ENCODE measurements at regions not wholly inside any gene's neighbourhood (a gene's known extent, or its start where the extent isn't known, plus 50 kb on each side); places are given as distances from the start of the nearest gene placed in this dataset.

DNA sequence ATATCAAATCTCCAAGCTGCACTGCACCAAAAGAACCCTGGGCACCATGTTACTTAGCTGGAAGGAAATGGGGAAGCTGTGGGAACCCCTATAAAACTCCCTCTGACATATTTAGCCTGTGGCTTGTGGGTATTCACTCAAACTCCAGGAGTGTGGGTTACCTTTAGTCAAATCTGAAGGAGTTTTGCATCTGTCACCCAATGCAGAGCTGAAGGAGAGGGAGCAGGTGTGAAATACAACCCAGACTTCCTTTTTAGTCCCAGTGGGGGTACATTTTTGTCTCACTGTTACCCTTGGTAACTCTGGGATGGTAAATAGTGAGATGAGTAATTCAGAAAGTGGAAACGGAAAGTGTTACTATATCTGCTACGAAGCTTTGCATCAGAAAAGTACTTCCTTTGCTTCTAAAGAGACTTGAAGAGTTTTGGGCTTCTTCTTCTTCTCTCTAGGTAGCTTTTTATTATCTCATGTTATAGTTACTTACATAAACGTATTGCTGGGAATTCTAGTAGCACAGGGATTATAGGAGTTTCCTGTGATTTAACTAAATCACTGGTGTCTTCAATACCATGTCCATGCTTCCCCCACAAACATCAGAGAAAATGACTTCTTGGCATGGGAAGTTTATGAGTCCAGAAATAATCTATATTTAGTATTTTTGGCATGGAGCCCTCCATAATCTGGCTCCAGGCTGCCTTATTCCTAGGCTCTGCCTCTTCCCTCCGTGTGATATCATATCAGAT is 105.9 kb downstream of the AKAP11 start:
- Histone ChIP-seq H3K4me1 (no peaks in the 10 kb centered on the region), H3K4me3 (no peak overlapping the region), H3K9me3 (no peaks in the 10 kb centered on the region), H3K27ac (no peak overlapping the region), H3K4me2 (no peak overlapping the region)
- ATAC-seq: no peak
- CTCF ChIA-PET: no interaction called here
- DNase-seq (ENCODE audit: low read depth in 1 of 2, low spot score in 1 of 2): no peak
- WGBS (ENCODE audit: missing lambda C conversion rate): 12% methylated on average over 4 of the region's 4 CpGs
- TF ChIP-seq RCOR1 (IDR thresholded peaks at IDR 0.05; ENCODE audit: low read depth, low read length): no peak
- no peak for TF ChIP-seq KDM5A (IDR thresholded peaks at IDR 0.05)
- TF ChIP-seq PHF8 (IDR thresholded peaks at IDR 0.05; ENCODE audit: borderline replicate concordance, low read depth): no peak
- no peak for TF ChIP-seq MAZ (IDR thresholded peaks at IDR 0.05; ENCODE audit: borderline replicate concordance, low read depth, low read length)
- no peak for TF ChIP-seq EP300 (IDR thresholded peaks at IDR 0.05)
- TF ChIP-seq CHD4 (IDR thresholded peaks at IDR 0.05; ENCODE audit: borderline replicate concordance): no peak
- no peak for TF ChIP-seq ESRRA (IDR thresholded peaks at IDR 0.05; ENCODE audit: borderline replicate concordance, low read length)
- TF ChIP-seq CEBPB (IDR thresholded peaks at IDR 0.05): no peak
- no peak for TF ChIP-seq POLR2A (IDR thresholded peaks at IDR 0.05; ENCODE audit: low read length)
- TF ChIP-seq JUNB (IDR thresholded peaks at IDR 0.05): no peak
- no peak for TF ChIP-seq CTCF (IDR thresholded peaks at IDR 0.05)
- POLR2A ChIA-PET: no interaction called here
- no peak for FAIRE-seq

DNA sequence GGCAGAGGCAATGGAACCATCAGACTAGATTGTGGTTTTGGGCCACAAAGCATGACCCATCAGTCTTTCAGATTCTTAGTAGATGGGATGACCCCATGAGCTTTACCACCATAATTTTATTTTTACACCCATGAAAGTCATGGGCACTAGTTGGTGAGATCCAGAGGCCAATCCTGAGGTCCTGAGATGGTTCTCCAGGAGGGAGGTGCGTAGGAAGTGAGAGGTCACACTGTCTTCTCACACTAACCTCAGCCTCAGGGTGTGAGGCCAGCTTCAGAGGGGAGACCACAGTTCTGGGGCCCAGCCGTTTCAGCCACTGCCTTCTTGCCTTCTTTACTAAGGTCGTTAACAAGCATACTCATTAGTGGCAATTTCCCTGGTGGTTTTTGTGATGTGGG is 106.4 kb downstream of the AKAP11 start:
- no peak overlapping the region for H3K4me2 ChIP-seq
- ATAC-seq (no peak), DNase-seq (ENCODE audit: low read depth in 1 of 2, low spot score in 1 of 2) (no peak), FAIRE-seq (no peak)
- no peaks in the 10 kb centered on the region for H3K4me1 ChIP-seq
- CTCF ChIA-PET: no interaction called here
- POLR2A ChIA-PET: no interaction called here
- no peak overlapping the region for H3K27ac ChIP-seq
- no peak for TF ChIP-seq EHMT2 (IDR thresholded peaks at IDR 0.05; ENCODE audit: low read depth)
- no peak overlapping the region for H3K4me3 ChIP-seq
- 40% methylated on average over 3 of the region's 3 CpGs for WGBS (ENCODE audit: missing lambda C conversion rate)
- no peaks in the 10 kb centered on the region for H3K9me3 ChIP-seq

- Histone ChIP-seq H3K4me3 (no peak overlapping the region), H3K9me3 (no peaks in the 10 kb centered on the region), H3K27ac (no peak overlapping the region), H3K4me1 (no peaks in the 10 kb centered on the region), H3K4me2 (no peak overlapping the region)
- DNase-seq (ENCODE audit: low read depth in 1 of 2, low spot score in 1 of 2) (no peak), FAIRE-seq (no peak), ATAC-seq (no peak)
- TF ChIP-seq NR3C1 (IDR thresholded peaks at IDR 0.05) (no peak), RFX5 (IDR thresholded peaks at IDR 0.05) (no peak), PHF8 (IDR thresholded peaks at IDR 0.05; ENCODE audit: borderline replicate concordance, low read depth) (no peak), CBX8 (IDR thresholded peaks at IDR 0.05) (no peak)
- CTCF ChIA-PET: no interaction called here
- POLR2A ChIA-PET: no interaction called here
- WGBS (ENCODE audit: missing lambda C conversion rate): 50% methylated on average over 1 of the region's 1 CpG
These were observed 107.3 kb downstream of the AKAP11 start for GRCh38 chr13:42379241-42379640.

DNA sequence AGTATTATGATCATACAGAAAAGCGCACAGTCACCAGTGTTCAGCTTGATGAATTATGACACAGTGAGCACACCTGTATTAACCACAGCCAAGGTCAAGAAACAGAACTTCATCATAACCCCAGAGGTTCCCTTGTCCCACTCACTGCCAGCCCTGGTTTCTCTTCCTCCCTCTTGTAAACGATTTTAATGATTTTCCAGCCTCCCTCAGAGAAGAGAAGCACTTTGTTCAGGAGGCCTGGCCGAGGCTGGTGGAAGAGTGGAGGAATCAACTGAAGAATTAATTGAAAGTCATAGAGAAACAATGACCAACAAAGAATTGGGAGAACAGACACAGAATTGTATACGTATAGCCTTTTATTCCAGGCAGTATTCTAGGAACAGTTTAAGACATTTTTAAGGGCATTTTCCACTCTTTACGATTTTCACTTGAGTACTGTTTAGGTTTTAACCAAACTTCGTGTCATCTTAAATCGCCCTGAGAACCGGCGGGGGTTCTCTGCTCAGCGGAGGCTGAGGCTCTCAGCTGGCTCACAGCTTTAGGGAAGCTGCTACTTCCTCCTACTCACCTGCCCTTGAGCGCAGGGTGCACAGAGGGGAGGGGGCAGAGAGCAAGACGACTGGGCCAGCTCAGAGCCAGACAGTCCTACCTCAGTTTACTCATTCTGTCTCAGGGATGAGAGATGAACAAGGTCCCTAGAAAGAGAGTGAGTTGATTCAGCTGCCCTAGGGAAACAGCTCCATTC is 108.6 kb downstream of the AKAP11 start:
- no peak for FAIRE-seq
- no peak for TF ChIP-seq RARB (CRISPR knock-in tag; IDR thresholded peaks at IDR 0.05)
- no peak for TF ChIP-seq GATA3 (IDR thresholded peaks at IDR 0.05; ENCODE audit: borderline replicate concordance)
- TF ChIP-seq SMC3 (IDR thresholded peaks at IDR 0.05): no peak
- no peak for TF ChIP-seq RFX5 (IDR thresholded peaks at IDR 0.05)
- no peak for TF ChIP-seq BHLHE40 (IDR thresholded peaks at IDR 0.05; ENCODE audit: low read depth, low read length)
- TF ChIP-seq HEYL (CRISPR knock-in tag; IDR thresholded peaks at IDR 0.05): no peak
- no peak for TF ChIP-seq SREBF2 (IDR thresholded peaks at IDR 0.05)
- TF ChIP-seq EHF (CRISPR knock-in tag; IDR thresholded peaks at IDR 0.05): no peak
- TF ChIP-seq FOXS1 (CRISPR knock-in tag; IDR thresholded peaks at IDR 0.05): no peak
- TF ChIP-seq JUN (IDR thresholded peaks at IDR 0.05): no peak
- TF ChIP-seq CHD4 (IDR thresholded peaks at IDR 0.05; ENCODE audit: borderline replicate concordance): no peak
- no peak for TF ChIP-seq HMGXB4 (CRISPR knock-in tag; IDR thresholded peaks at IDR 0.05; ENCODE audit: borderline replicate concordance)
- no peak for TF ChIP-seq ZFP36 (IDR thresholded peaks at IDR 0.05; ENCODE audit: borderline replicate concordance, partially characterized antibody)
- no peak for TF ChIP-seq HOXA7 (CRISPR knock-in tag; IDR thresholded peaks at IDR 0.05)
- TF ChIP-seq, protein P1, sequence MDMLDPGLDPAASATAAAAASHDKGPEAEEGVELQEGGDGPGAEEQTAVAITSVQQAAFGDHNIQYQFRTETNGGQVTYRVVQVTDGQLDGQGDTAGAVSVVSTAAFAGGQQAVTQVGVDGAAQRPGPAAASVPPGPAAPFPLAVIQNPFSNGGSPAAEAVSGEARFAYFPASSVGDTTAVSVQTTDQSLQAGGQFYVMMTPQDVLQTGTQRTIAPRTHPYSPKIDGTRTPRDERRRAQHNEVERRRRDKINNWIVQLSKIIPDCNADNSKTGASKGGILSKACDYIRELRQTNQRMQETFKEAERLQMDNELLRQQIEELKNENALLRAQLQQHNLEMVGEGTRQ (IDR thresholded peaks at IDR 0.05): no peak
- no peak for TF ChIP-seq TP53 (CRISPR knock-in tag; IDR thresholded peaks at IDR 0.05)

More for the DNA sequence above, 108.6 kb downstream of the AKAP11 start:
- ChIA-PET CTCF (no interaction called here), POLR2A (no interaction called here)
- WGBS (ENCODE audit: missing lambda C conversion rate): 53% methylated on average over 12 of the region's 12 CpGs
- DNase-seq (ENCODE audit: low read depth in 1 of 2, low spot score in 1 of 2): no peak
- Histone ChIP-seq H3K27ac (no peak overlapping the region), H3K4me2 (no peak overlapping the region), H3K9me3 (no peaks in the 10 kb centered on the region), H3K4me3 (no peak overlapping the region), H3K4me1 (no peaks in the 10 kb centered on the region)
- no peak for ATAC-seq
